ENCODE measurements at regions not wholly inside any gene's neighbourhood (a gene's known extent, or its start where the extent isn't known, plus 50 kb on each side); places are given as distances from the start of the nearest gene placed in this dataset.

- TF ChIP-seq, protein P1, sequence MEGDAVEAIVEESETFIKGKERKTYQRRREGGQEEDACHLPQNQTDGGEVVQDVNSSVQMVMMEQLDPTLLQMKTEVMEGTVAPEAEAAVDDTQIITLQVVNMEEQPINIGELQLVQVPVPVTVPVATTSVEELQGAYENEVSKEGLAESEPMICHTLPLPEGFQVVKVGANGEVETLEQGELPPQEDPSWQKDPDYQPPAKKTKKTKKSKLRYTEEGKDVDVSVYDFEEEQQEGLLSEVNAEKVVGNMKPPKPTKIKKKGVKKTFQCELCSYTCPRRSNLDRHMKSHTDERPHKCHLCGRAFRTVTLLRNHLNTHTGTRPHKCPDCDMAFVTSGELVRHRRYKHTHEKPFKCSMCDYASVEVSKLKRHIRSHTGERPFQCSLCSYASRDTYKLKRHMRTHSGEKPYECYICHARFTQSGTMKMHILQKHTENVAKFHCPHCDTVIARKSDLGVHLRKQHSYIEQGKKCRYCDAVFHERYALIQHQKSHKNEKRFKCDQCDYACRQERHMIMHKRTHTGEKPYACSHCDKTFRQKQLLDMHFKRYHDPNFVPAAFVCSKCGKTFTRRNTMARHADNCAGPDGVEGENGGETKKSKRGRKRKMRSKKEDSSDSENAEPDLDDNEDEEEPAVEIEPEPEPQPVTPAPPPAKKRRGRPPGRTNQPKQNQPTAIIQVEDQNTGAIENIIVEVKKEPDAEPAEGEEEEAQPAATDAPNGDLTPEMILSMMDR (IDR thresholded peaks at IDR 0.05): no peak
- no peak for TF ChIP-seq EP300 (IDR thresholded peaks at IDR 0.05)
- TF ChIP-seq POLR2A (IDR thresholded peaks at IDR 0.05; ENCODE audit: low read depth): no peak
Observed at GRCh38 chr5:66452109-66452508, 144.1 kb upstream of the MAST4 start.
